ENCODE measurements at regions not wholly inside any gene's neighbourhood (a gene's known extent, or its start where the extent isn't known, plus 50 kb on each side); places are given as distances from the start of the nearest gene placed in this dataset.
A peak's percentile ranks its signal among the peaks of the same experiment; 100 is the strongest.

- Mint-ChIP-seq H3K4me1 (no peaks in the 10 kb centered on the region), H3K36me3 (no peaks in the 10 kb centered on the region), H3K27me3 (no peaks in the 10 kb centered on the region), H3K9me3 (no peaks in the 10 kb centered on the region), H3K4me3 (no peak overlapping the region), H3K27ac (no peak overlapping the region)
- H3K9me3 ChIP-seq (ENCODE audit: control insufficient read depth in 2 of 3, low read length in 3 of 3), result no peaks in the 10 kb centered on the region
- no peak for DNase-seq
- H3K27ac ChIP-seq (ENCODE audit: low read depth, low read length), result no peak overlapping the region
- intact Hi-C loops (cut with micrococcal nuclease), result no loop called here
- no peak for ATAC-seq
- CTCF ChIA-PET, result no interaction called here
- no peak overlapping the region for H3K4me3 ChIP-seq (ENCODE audit: low read length)
- POLR2A ChIA-PET, result no interaction called here
- no peaks in the 10 kb centered on the region for H3K36me3 ChIP-seq (ENCODE audit: control insufficient read depth in 2 of 3, insufficient read depth in 3 of 3, low read length in 3 of 3)
- no peaks in the 10 kb centered on the region for H3K4me1 ChIP-seq (ENCODE audit: control insufficient read depth in 2 of 2, insufficient read depth in 2 of 2, low read length in 2 of 2)
- no peaks in the 10 kb centered on the region for H3K27me3 ChIP-seq (ENCODE audit: control insufficient read depth in 2 of 2, insufficient read depth in 2 of 2, low read length in 2 of 2)
These were observed 528.1 kb downstream of the RAB28 start for GRCh38 chr4:12956026-12956425.

- intact Hi-C loops (cut with micrococcal nuclease), result no loop called here
- H3K36me3 Mint-ChIP-seq, result no peaks in the 10 kb centered on the region
- H3K4me1 ChIP-seq (ENCODE audit: control insufficient read depth in 2 of 2, insufficient read depth in 2 of 2, low read length in 2 of 2), result no peaks in the 10 kb centered on the region
These were observed 534.2 kb downstream of the RAB28 start for GRCh38 chr4:12949719-12950490.

GRCh38 chr4:12943069-12943468, 541.1 kb downstream of the RAB28 start:
- H3K4me1 Mint-ChIP-seq, result no peaks in the 10 kb centered on the region
- Histone ChIP-seq H3K4me1 (ENCODE audit: control insufficient read depth in 2 of 2, insufficient read depth in 2 of 2, low read length in 2 of 2) (no peaks in the 10 kb centered on the region), H3K27ac (ENCODE audit: low read depth, low read length) (no peak overlapping the region), H3K36me3 (ENCODE audit: control insufficient read depth in 2 of 3, insufficient read depth in 3 of 3, low read length in 3 of 3) (no peaks in the 10 kb centered on the region), H3K9me3 (ENCODE audit: control insufficient read depth in 2 of 3, low read length in 3 of 3) (peaks cover 0 to 3% (median 0%) of the 10 kb centered on the region in 3 experiments), H3K4me3 (ENCODE audit: low read length) (no peak overlapping the region), H3K27me3 (ENCODE audit: control insufficient read depth in 2 of 2, insufficient read depth in 2 of 2, low read length in 2 of 2) (no peaks in the 10 kb centered on the region)
- POLR2A ChIA-PET, result no interaction called here
- peaks cover 0 to 4% (median 0%) of the 10 kb centered on the region in 5 donors for H3K27me3 Mint-ChIP-seq
- no peak overlapping the region for H3K4me3 Mint-ChIP-seq
- no peak overlapping the region for H3K27ac Mint-ChIP-seq
- no peaks in the 10 kb centered on the region for H3K36me3 Mint-ChIP-seq
- CTCF ChIA-PET, result no interaction called here
- DNase-seq (no peak), ATAC-seq (no peak)
- intact Hi-C loops (cut with micrococcal nuclease), result no loop called here
- peaks cover 0 to 7% (median 0%) of the 10 kb centered on the region in 11 donors for H3K9me3 Mint-ChIP-seq

More at GRCh38 chr4:12949719-12950490, 534.2 kb downstream of the RAB28 start:
- H3K27me3 ChIP-seq (ENCODE audit: control insufficient read depth in 2 of 2, insufficient read depth in 2 of 2, low read length in 2 of 2), result no peaks in the 10 kb centered on the region
- H3K4me1 Mint-ChIP-seq, result no peaks in the 10 kb centered on the region
- peaks cover 0 to 4% (median 0%) of the 10 kb centered on the region in 5 donors for H3K27me3 Mint-ChIP-seq
- H3K9me3 Mint-ChIP-seq, result no peaks in the 10 kb centered on the region
- CTCF ChIA-PET, result no interaction called here
- no peak overlapping the region for H3K27ac Mint-ChIP-seq
- H3K27ac ChIP-seq (ENCODE audit: low read depth, low read length), result no peak overlapping the region
- DNase-seq (no peak), ATAC-seq (no peak)
- no peaks in the 10 kb centered on the region for H3K36me3 ChIP-seq (ENCODE audit: control insufficient read depth in 2 of 3, insufficient read depth in 3 of 3, low read length in 3 of 3)
- no peak overlapping the region for H3K4me3 ChIP-seq (ENCODE audit: low read length)
- no peaks in the 10 kb centered on the region for H3K9me3 ChIP-seq (ENCODE audit: control insufficient read depth in 2 of 3, low read length in 3 of 3)
- no peak overlapping the region for H3K4me3 Mint-ChIP-seq
- POLR2A ChIA-PET, result no interaction called here

GRCh38 chr4:12933760-12934221, 550.3 kb downstream of the RAB28 start:
- Mint-ChIP-seq H3K9me3 (peaks cover 0 to 17% (median 6%) of the 10 kb centered on the region in 11 donors), H3K27ac (no peak overlapping the region), H3K36me3 (no peaks in the 10 kb centered on the region), H3K27me3 (peaks cover 0 to 6% (median 0%) of the 10 kb centered on the region in 5 donors), H3K4me3 (no peak overlapping the region), H3K4me1 (no peaks in the 10 kb centered on the region)
- Histone ChIP-seq H3K36me3 (ENCODE audit: control insufficient read depth in 2 of 3, insufficient read depth in 3 of 3, low read length in 3 of 3) (no peaks in the 10 kb centered on the region), H3K9me3 (ENCODE audit: control insufficient read depth in 2 of 3, low read length in 3 of 3) (no peaks in the 10 kb centered on the region), H3K27ac (ENCODE audit: low read depth, low read length) (no peak overlapping the region), H3K4me1 (ENCODE audit: control insufficient read depth in 2 of 2, insufficient read depth in 2 of 2, low read length in 2 of 2) (no peaks in the 10 kb centered on the region), H3K27me3 (ENCODE audit: control insufficient read depth in 2 of 2, insufficient read depth in 2 of 2, low read length in 2 of 2) (no peaks in the 10 kb centered on the region), H3K4me3 (ENCODE audit: low read length) (no peak overlapping the region)
- intact Hi-C loops (cut with micrococcal nuclease), result no loop called here
- ChIA-PET POLR2A (no interaction called here), CTCF (no interaction called here)
- DNase-seq (no peak), ATAC-seq (no peak)

GRCh38 chr4:12932203-12932788, 551.8 kb downstream of the RAB28 start:
- H3K9me3 ChIP-seq (ENCODE audit: control insufficient read depth in 2 of 3, low read length in 3 of 3), result no peaks in the 10 kb centered on the region
- no peak for DNase-seq
- H3K9me3 Mint-ChIP-seq, result peaks cover 0 to 12% (median 6%) of the 10 kb centered on the region in 11 donors
- no peaks in the 10 kb centered on the region for H3K36me3 ChIP-seq (ENCODE audit: control insufficient read depth in 2 of 3, insufficient read depth in 3 of 3, low read length in 3 of 3)
- H3K27ac ChIP-seq (ENCODE audit: low read depth, low read length), result no peak overlapping the region
- no peak overlapping the region for H3K27ac Mint-ChIP-seq
- no peaks in the 10 kb centered on the region for H3K27me3 ChIP-seq (ENCODE audit: control insufficient read depth in 2 of 2, insufficient read depth in 2 of 2, low read length in 2 of 2)
- peaks cover 0 to 6% (median 0%) of the 10 kb centered on the region in 5 donors for H3K27me3 Mint-ChIP-seq
- no peak for ATAC-seq
- CTCF ChIA-PET, result no interaction called here
- POLR2A ChIA-PET, result interaction anchor here (0.5 kb wide), 1 partner anchor 440 kb away, joined by 8 read pairs; no protein-coding TSS in a partner anchor
- H3K4me3 ChIP-seq (ENCODE audit: low read length), result no peak overlapping the region
- H3K4me1 Mint-ChIP-seq, result no peaks in the 10 kb centered on the region
- intact Hi-C loops (cut with micrococcal nuclease), result no loop called here
- H3K36me3 Mint-ChIP-seq, result no peaks in the 10 kb centered on the region
- H3K4me3 Mint-ChIP-seq, result peak overlapping the region in 1 of 10 donors; percentile 13
- H3K4me1 ChIP-seq (ENCODE audit: control insufficient read depth in 2 of 2, insufficient read depth in 2 of 2, low read length in 2 of 2), result no peaks in the 10 kb centered on the region

GRCh38 chr4:12929784-12930183, 554.4 kb downstream of the RAB28 start:
- Histone ChIP-seq H3K9me3 (ENCODE audit: control insufficient read depth in 2 of 3, low read length in 3 of 3) (no peaks in the 10 kb centered on the region), H3K4me1 (ENCODE audit: control insufficient read depth in 2 of 2, insufficient read depth in 2 of 2, low read length in 2 of 2) (no peaks in the 10 kb centered on the region), H3K4me3 (ENCODE audit: low read length) (no peak overlapping the region), H3K27me3 (ENCODE audit: control insufficient read depth in 2 of 2, insufficient read depth in 2 of 2, low read length in 2 of 2) (no peaks in the 10 kb centered on the region), H3K27ac (ENCODE audit: low read depth, low read length) (no peak overlapping the region), H3K36me3 (ENCODE audit: control insufficient read depth in 2 of 3, insufficient read depth in 3 of 3, low read length in 3 of 3) (no peaks in the 10 kb centered on the region)
- ATAC-seq (no peak), DNase-seq (no peak)
- intact Hi-C loops (cut with micrococcal nuclease), result no loop called here
- Mint-ChIP-seq H3K4me1 (no peaks in the 10 kb centered on the region), H3K4me3 (no peak overlapping the region), H3K9me3 (peaks cover 0 to 12% (median 3%) of the 10 kb centered on the region in 11 donors), H3K36me3 (no peaks in the 10 kb centered on the region), H3K27me3 (no peaks in the 10 kb centered on the region), H3K27ac (no peak overlapping the region)
- POLR2A ChIA-PET, result no interaction called here
- CTCF ChIA-PET, result no interaction called here

GRCh38 chr4:12928751-12929150, 555.4 kb downstream of the RAB28 start:
- intact Hi-C loops (cut with micrococcal nuclease), result no loop called here
- H3K9me3 Mint-ChIP-seq, result peaks cover 0 to 12% (median 3%) of the 10 kb centered on the region in 11 donors
- ATAC-seq, result no peak
- no peaks in the 10 kb centered on the region for H3K27me3 Mint-ChIP-seq
- POLR2A ChIA-PET, result no interaction called here
- Histone ChIP-seq H3K27ac (ENCODE audit: low read depth, low read length) (no peak overlapping the region), H3K4me1 (ENCODE audit: control insufficient read depth in 2 of 2, insufficient read depth in 2 of 2, low read length in 2 of 2) (no peaks in the 10 kb centered on the region), H3K4me3 (ENCODE audit: low read length) (no peak overlapping the region), H3K27me3 (ENCODE audit: control insufficient read depth in 2 of 2, insufficient read depth in 2 of 2, low read length in 2 of 2) (no peaks in the 10 kb centered on the region), H3K36me3 (ENCODE audit: control insufficient read depth in 2 of 3, insufficient read depth in 3 of 3, low read length in 3 of 3) (no peaks in the 10 kb centered on the region), H3K9me3 (ENCODE audit: control insufficient read depth in 2 of 3, low read length in 3 of 3) (no peaks in the 10 kb centered on the region)
- H3K4me3 Mint-ChIP-seq, result no peak overlapping the region
- H3K36me3 Mint-ChIP-seq, result no peaks in the 10 kb centered on the region
- no peaks in the 10 kb centered on the region for H3K4me1 Mint-ChIP-seq
- DNase-seq, result no peak
- CTCF ChIA-PET, result no interaction called here
- H3K27ac Mint-ChIP-seq, result no peak overlapping the region

Measured in naive thymus-derived CD4-positive, alpha-beta T cell (primary cell).